HG03378 (cell line): ENCODE measurements at regions not wholly inside any gene's neighbourhood (a gene's known extent, or its start where the extent isn't known, plus 50 kb on each side); places are given as distances from the start of the nearest gene placed in this dataset.
"Not testable (repeated sequence)": the region's sequence is repeated elsewhere in the genome, so short reads cannot be mapped to it uniquely, and the experiment has no call there.

Experiments
- ATAC-seq: cut with Tn5 transposase; IDR thresholded peaks from one replicate; pipeline ENCODE4 v1.9.1; 2021; ENCODE audit warnings: mild to moderate bottlenecking, moderate library complexity; ENCODE audit not compliant: unreplicated experiment

DNA sequence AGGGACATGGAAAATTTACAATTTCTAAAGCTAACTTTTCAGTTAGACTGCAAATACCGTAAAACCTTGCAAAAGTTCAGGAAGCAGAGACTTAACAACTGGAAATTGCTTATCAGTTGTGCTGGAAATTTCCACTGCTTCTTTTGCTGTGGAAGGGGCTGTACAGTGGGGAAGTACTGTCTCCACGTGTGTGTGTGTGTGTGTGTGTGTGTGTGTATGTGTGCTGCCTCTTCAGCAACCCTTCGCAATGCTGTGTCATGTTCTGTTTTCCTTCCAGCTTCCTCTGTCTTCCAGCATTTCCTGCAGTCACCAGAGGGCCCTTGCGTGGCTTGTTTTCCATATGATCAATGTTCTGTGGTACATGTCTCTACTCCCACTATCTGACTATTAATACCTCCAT, 87.5 kb upstream of the RANBP3L start:
- no peak for ATAC-seq

GRCh38 chr5:36390640-36391039, 88.9 kb upstream of the RANBP3L start:
- no peak for ATAC-seq

- ATAC-seq = no peak
These were observed 90.5 kb upstream of the RANBP3L start for GRCh38 chr5:36392186-36392585.

GRCh38 chr5:36392818-36393217, 91.1 kb upstream of the RANBP3L start:
- ATAC-seq = no peak

DNA sequence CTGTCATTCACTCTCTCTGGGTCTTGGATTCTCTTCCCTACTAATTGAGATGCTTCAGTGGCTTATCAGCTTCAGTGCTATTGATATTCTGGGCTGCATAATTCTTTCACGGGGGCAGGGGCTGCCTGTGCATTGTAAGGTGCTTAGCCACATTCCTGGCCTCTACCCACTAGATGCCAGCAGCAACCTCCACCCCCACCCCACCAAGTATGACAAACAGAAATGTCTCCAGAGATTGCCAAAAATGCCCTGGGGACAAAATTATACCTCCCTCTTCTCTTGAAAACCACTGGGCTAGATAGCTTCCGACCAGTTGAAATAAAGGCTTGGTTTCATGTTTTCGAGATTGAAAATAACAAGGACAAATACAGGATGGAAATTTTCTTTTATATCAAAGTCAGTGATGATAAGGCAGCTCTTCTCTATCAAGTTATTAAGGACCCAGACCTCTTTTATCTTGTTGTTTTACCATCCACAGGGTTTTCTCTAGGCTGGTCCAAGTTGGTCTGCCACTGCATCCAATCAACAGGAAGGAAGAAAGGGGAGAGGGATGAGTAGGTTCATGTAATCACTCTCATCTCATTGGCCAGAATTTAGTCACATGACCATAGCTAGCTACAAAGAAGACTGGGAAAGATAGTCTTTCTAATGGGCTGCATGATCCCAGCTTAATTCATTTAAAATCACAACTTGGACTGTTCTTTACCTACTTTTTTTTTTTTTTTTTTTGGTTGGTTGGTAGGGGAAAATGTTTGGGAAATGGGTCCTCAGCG, 92.1 kb upstream of the RANBP3L start:
- ATAC-seq = no peak

- ATAC-seq = no peak
These were observed 93.6 kb upstream of the RANBP3L start for GRCh38 chr5:36395260-36395659.

DNA sequence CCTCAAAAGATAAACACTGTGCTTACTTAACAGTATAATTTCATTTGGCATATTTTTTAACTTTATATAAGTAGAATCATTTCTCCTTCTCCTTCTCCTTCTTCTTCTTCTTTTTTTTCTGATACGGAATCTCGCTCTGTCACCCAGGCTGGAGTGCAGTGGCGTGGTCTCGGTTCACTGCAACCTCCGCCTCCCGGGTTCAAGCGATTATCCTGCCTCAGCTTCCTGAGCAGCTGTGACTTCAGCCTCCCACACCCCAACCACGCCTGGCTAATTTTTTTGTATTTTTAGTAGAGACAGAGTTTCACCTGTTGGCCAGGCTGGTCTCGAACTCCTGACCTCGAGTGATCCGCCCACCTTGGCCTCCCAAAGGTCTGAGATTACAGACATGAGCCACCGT, 94.2 kb upstream of the RANBP3L start:
- ATAC-seq = not testable (repeated sequence)

DNA sequence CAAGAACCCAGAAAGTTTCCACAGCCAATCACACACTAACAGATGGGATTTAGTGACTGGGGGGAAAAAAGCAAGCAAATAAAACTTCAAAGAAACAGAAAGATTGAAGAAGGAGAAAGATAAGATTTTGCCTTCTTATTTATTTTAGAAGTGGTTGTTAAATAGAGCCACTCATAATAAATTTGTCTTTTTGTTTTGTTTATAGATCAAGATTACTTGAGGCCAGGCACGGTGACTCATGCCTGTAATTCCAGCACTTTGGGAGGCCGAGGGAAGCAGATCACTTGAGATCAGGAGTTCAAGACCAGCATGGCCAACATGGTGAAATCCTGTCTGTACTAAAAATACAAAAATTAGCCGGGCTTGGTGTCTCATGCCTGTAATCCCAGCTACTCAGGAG, 94.9 kb upstream of the RANBP3L start:
- ATAC-seq = no peak

DNA sequence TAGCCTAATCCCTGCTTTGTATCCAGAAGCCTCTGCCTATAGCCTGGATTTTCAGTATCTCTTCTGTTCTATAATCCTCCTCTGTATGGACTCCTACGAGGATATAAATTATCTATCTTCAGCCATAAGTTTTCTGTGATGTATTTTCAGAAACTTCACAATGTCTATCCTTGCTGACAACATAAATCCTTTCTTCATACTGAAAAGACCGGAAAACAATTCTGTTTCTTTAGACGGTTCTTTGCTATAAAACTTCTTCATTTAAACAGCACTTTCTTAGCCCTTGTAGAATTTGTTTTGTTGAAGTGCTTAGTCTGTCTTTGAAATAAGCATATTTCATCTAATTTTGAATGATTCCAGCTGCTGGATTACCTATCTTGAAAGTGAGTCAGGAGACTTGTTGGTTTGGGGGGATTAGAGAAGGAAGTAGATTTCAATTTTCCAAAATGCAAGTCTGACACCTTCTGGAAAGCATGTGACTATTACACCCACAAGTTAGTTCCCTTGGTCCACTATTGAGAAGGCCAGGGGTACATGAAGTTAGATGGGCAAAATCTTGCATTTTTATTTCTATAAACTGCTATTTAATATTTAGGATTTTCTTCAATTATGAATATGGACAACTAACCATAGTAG, 96.3 kb upstream of the RANBP3L start:
- ATAC-seq = no peak

DNA sequence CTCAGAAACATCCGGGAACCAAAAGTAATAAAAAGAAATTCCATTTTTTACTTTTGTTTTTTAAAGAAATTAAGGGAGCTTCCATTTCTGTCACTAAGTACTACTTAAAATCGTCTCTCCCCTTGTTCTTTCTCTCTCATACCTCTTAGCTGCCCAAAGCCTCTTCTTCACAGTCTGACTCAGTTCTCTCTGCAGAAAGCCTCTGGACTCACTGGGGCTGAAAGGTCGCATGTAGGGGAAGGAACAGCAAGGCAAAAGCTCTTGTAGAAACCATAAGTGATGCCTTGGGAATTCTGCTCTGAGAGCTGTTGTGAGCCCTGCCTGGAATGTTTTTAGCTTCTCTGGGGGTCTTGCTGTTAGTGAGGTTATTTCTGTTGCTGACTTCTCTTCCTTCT, 100.8 kb upstream of the RANBP3L start:
- ATAC-seq = no peak

- no peak for ATAC-seq
These were observed 102.1 kb upstream of the RANBP3L start for GRCh38 chr5:36403632-36404311.

DNA sequence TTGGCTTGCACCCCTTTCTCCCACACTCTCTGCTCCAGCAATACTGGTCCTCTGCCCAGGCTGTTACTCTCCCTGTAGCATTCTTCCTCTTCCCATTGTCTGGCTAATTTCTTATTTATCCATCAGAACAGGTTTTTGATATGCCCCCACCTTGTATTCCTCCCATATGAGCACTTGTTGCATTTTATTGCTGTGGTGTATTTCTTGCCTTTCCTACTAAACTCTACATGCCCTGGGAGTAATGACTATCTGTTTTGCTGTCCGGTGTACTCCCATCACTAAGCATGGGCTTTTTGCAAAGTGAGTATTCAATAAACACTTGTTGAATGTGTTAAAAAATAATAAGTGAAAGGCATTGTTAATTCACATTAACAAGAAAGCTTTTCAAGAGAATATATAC, 104.3 kb upstream of the RANBP3L start:
- no peak for ATAC-seq

- ATAC-seq = no peak
These were observed 105.7 kb upstream of the RANBP3L start for GRCh38 chr5:36407396-36407795.

- not testable (repeated sequence) for ATAC-seq
These were observed 108.0 kb upstream of the RANBP3L start for GRCh38 chr5:36409711-36410110.

DNA sequence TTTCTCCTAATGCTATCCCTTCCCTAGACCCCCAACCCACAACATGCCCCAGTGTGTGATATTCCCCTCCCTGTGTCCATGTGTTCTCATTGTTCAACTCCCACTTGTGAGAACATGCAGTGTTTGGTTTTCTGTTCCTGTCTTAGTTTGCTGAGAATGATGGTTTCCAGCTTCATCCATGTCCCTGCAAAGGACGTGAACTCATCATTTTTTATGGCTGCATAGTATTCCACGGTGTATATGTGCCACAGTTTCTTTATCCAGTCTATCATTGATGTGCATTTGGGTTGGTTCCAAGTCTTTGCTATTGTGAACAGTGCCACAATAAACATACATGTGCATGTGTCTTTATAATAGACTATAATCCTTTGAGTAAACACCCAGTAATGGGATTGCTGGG, 109.0 kb upstream of the RANBP3L start:
- ATAC-seq = not testable (repeated sequence)

DNA sequence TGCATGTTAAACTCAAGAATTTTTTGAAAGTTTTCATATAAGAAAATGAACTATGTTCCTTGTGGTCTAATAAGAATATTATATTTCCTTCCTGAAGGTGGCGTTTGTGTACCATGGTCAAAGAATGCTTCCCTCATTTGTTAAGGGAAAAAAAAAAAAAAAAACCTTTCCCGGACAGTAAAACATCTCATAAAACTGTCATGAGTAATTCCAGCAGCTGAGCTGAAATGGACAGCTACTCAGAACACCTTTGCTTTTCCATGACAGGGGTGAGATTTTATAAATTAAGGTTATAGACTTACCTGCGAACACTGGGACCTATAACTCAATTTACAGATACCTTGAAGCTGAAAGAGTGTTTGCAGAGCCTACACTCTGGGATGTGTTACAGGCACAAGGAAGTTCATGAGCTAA, 113.2 kb upstream of the RANBP3L start:
- no peak for ATAC-seq

GRCh38 chr5:36416605-36417004, 114.9 kb upstream of the RANBP3L start:
- no peak for ATAC-seq

DNA sequence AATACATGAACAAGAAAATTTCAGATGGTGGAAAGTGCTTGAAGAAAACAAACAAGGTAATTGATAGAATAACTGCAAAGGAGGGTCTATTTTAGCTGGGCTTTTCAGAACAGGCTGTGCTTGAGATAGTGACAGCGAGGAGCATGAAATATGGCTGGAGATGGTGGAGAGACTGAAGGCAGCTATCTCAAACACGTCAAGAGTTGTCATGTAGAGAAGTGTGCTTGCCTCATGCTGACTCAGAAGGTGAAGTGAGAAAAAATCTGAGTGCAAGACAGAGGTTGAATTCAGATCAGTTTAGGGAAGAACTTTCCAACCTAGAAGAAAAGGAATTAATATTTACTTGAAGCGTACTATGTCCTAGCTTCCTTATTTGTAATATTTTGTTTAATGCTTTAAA, 115.5 kb upstream of the RANBP3L start:
- no peak for ATAC-seq

DNA sequence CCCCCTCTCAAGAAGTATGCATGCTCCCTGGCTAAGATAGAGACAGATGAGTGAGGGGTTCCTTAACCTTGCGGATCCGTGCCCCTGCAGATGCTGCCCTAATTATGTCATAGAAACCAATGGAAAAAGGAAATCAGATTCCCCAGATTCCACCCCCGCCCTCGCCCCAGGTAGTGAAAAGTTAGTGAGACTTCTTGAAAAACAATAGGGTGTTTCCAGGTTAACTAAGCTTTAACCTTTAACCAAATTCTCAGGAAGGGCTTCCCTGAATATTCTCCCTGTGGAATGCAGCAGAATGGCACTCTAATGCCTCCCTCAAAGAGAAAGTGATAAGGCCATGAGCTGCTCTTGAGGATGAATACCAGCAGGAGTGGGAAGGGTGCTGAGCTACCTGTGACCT, 116.0 kb upstream of the RANBP3L start:
- no peak for ATAC-seq

GRCh38 chr5:36418152-36418979, 116.7 kb upstream of the RANBP3L start:
- no peak for ATAC-seq

DNA sequence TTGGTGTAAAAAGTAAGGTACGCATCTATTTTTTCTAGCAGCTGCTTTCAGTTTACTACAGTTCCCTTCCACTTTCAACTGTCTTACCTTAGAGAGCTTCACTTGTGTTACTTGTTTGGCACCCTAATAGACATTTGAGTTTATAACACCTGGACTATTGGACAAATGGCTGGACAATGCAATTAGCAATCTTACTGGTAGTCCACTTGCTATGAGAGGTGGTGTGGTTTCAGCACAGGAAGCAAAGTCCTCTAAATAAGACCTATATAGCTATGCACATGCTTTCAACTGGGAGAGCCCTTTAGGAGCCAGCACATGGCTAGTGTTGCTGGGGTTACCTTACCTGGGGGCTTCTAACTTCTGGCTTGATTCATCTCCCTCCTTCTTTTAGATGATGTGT, 119.6 kb upstream of the RANBP3L start:
- ATAC-seq = no peak
